Tibial nerve (tissue), 4 donors: ENCODE measurements at regions not wholly inside any gene's neighbourhood (a gene's known extent, or its start where the extent isn't known, plus 50 kb on each side); places are given as distances from the start of the nearest gene placed in this dataset.

Experiments
- DNase-seq, 2 donors: peaks; one replicate each; pipeline ENCODE4 v3.0.0-alpha.2; 2019; ENCODE audit warnings: low spot score in 2 of 2
- H3K27ac ChIP-seq, 4 donors: fragments of 200-600 bp; sonication (generic) in 3 of 4; one replicate each; pipeline ENCODE4 v1.5.1; 2017 to 2019; ENCODE audit warnings: mild to moderate bottlenecking in 1 of 4
- H3K27me3 ChIP-seq, 2 donors: fragments of 200-600 bp; sonication (generic) in 1 of 2; one replicate each; pipeline versions ENCODE4 v1.5.1 to v1.6.0; 2017 to 2019
- H3K36me3 ChIP-seq, 3 donors: fragments of 200-600 bp; sonication (generic); one replicate each; pipeline ENCODE4 v1.5.1; 2018 to 2019
- H3K4me1 ChIP-seq, 4 donors: fragments of 200-600 bp; sonication (generic) in 3 of 4; one replicate each; pipeline ENCODE4 v1.5.1; 2017 to 2019
- H3K4me3 ChIP-seq, 4 donors: fragments of 200-600 bp; sonication (generic) in 3 of 4; one replicate each; pipeline ENCODE4 v1.5.1; 2017 to 2019; ENCODE audit warnings: mild to moderate bottlenecking in 1 of 4, moderate library complexity in 1 of 4
- H3K9me3 ChIP-seq, 4 donors: fragments of 200-600 bp; sonication (generic) in 3 of 4; one replicate each; pipeline ENCODE4 v1.5.1; 2017 to 2019
- CTCF ChIP-seq, 5 experiments: fragments of 200-600 bp in 3 of 5; fragments of 450-650 bp in 2 of 5; sonication (generic) in 3 of 5; IDR thresholded peaks; one replicate each; pipeline ENCODE4 v1.5.1; 2016 to 2019; ENCODE audit warnings: antibody characterized with exemption in 5 of 5, mild to moderate bottlenecking in 3 of 5, moderate library complexity in 2 of 5
- EP300 ChIP-seq, 2 donors: sonication (generic); formaldehyde crosslinking; IDR thresholded peaks; one replicate each; pipeline ENCODE4 v1.6.1; 2017; ENCODE audit warnings: antibody characterized with exemption in 2 of 2, mild to moderate bottlenecking in 1 of 2
- POLR2A ChIP-seq, 2 donors: fragments of 450-650 bp; IDR thresholded peaks; one replicate each; pipeline ENCODE4 v1.6.1; 2017; ENCODE audit warnings: antibody characterized with exemption in 2 of 2, mild to moderate bottlenecking in 2 of 2, moderate library complexity in 2 of 2
- WGBS, 2 donors: methylation state at CpG; one replicate each; pipeline ENCODE4 v1.1.5; 2018; 5-methylcytosine and 5-hydroxymethylcytosine counted together

- TF ChIP-seq POLR2A (IDR thresholded peaks at IDR 0.05) (no peak), CTCF (IDR thresholded peaks at IDR 0.05) (no peak), EP300 (IDR thresholded peaks at IDR 0.05) (no peak)
- H3K4me1 ChIP-seq = no peaks in the 10 kb centered on the region
These were observed 404.4 kb upstream of the CCDC196 start for GRCh38 chr14:66081594-66082376.

GRCh38 chr14:66085224-66085623 lies 400.9 kb upstream of the CCDC196 start:
- Histone ChIP-seq H3K27me3 (no peaks in the 10 kb centered on the region), H3K27ac (no peak overlapping the region), H3K4me1 (no peaks in the 10 kb centered on the region), H3K36me3 (no peaks in the 10 kb centered on the region), H3K9me3 (no peaks in the 10 kb centered on the region), H3K4me3 (no peak overlapping the region)
- TF ChIP-seq POLR2A (IDR thresholded peaks at IDR 0.05) (no peak), EP300 (IDR thresholded peaks at IDR 0.05) (no peak), CTCF (IDR thresholded peaks at IDR 0.05) (no peak)
- DNase-seq = no peak
- 84 to 85% methylated on average over 4 of the region's 4 CpGs for WGBS, 2 donors

More at GRCh38 chr14:66081594-66082376, 404.4 kb upstream of the CCDC196 start:
- Histone ChIP-seq H3K4me3 (no peak overlapping the region), H3K36me3 (no peaks in the 10 kb centered on the region), H3K27me3 (no peaks in the 10 kb centered on the region), H3K9me3 (no peaks in the 10 kb centered on the region), H3K27ac (no peak overlapping the region)
- whole genome bisulfite sequencing, 2 donors = 52 to 56% methylated on average over 6 of the region's 6 CpGs
- no peak for DNase-seq

GRCh38 chr14:66085665-66086064 lies 400.5 kb upstream of the CCDC196 start:
- no peaks in the 10 kb centered on the region for H3K4me1 ChIP-seq
- H3K27ac ChIP-seq = no peak overlapping the region
- 83 to 86% methylated on average over 8 of the region's 8 CpGs for WGBS, 2 donors
- no peak for DNase-seq
- H3K9me3 ChIP-seq = no peaks in the 10 kb centered on the region
- H3K36me3 ChIP-seq = no peaks in the 10 kb centered on the region
- TF ChIP-seq POLR2A (IDR thresholded peaks at IDR 0.05) = no peak
- TF ChIP-seq CTCF (IDR thresholded peaks at IDR 0.05) = no peak
- TF ChIP-seq EP300 (IDR thresholded peaks at IDR 0.05) = no peak
- no peaks in the 10 kb centered on the region for H3K27me3 ChIP-seq
- H3K4me3 ChIP-seq = no peak overlapping the region

GRCh38 chr14:66087231-66087630 lies 398.9 kb upstream of the CCDC196 start:
- Histone ChIP-seq H3K9me3 (no peaks in the 10 kb centered on the region), H3K27ac (no peak overlapping the region), H3K36me3 (no peaks in the 10 kb centered on the region), H3K27me3 (no peaks in the 10 kb centered on the region), H3K4me1 (no peaks in the 10 kb centered on the region), H3K4me3 (no peak overlapping the region)
- WGBS, 2 donors = 62 to 65% methylated on average over 4 of the region's 4 CpGs
- TF ChIP-seq POLR2A (IDR thresholded peaks at IDR 0.05) (no peak), CTCF (IDR thresholded peaks at IDR 0.05) (no peak), EP300 (IDR thresholded peaks at IDR 0.05) (no peak)
- no peak for DNase-seq

- no peaks in the 10 kb centered on the region for H3K4me1 ChIP-seq
- no peak for TF ChIP-seq POLR2A (IDR thresholded peaks at IDR 0.05)
- TF ChIP-seq CTCF (IDR thresholded peaks at IDR 0.05) = no peak
- TF ChIP-seq EP300 (IDR thresholded peaks at IDR 0.05) = no peak
- DNase-seq = no peak
- H3K4me3 ChIP-seq = no peak overlapping the region
- no peaks in the 10 kb centered on the region for H3K9me3 ChIP-seq
- H3K27ac ChIP-seq = no peak overlapping the region
- 41 to 68% methylated on average over 3 of the region's 3 CpGs for WGBS, 2 donors
- no peaks in the 10 kb centered on the region for H3K27me3 ChIP-seq
- no peaks in the 10 kb centered on the region for H3K36me3 ChIP-seq
These were observed 397.5 kb upstream of the CCDC196 start for GRCh38 chr14:66088656-66089055.
